ENCODE measurements at regions not wholly inside any gene's neighbourhood (a gene's known extent, or its start where the extent isn't known, plus 50 kb on each side); places are given as distances from the start of the nearest gene placed in this dataset.

GRCh38 chr5:152193391-152194107, 211.5 kb downstream of the NMUR2 start:
- no peak for TF ChIP-seq POLR2A (IDR thresholded peaks at IDR 0.05)
- TF ChIP-seq CTCF (IDR thresholded peaks at IDR 0.05), result no peak

Measured in vagina (tissue), 2 donors.